NT2/D1 (cell line): ENCODE measurements at regions not wholly inside any gene's neighbourhood (a gene's known extent, or its start where the extent isn't known, plus 50 kb on each side); places are given as distances from the start of the nearest gene placed in this dataset.

ENCODE experiments used
- SUZ12 ChIP-seq: IDR thresholded peaks from 2 replicates; pipeline ENCODE4 v1.6.1; 2011; ENCODE audit not compliant: insufficient read length, insufficient read depth; ENCODE audit errors: extremely low read depth
- YY1 ChIP-seq: IDR thresholded peaks from 2 replicates; pipeline ENCODE4 v1.6.1; 2011; ENCODE audit not compliant: insufficient read length, insufficient read depth
- ZNF274 ChIP-seq: IDR thresholded peaks from 2 replicates; pipeline ENCODE4 v1.6.1; 2011; ENCODE audit warnings: mild to moderate bottlenecking, low read depth, low read length

DNA sequence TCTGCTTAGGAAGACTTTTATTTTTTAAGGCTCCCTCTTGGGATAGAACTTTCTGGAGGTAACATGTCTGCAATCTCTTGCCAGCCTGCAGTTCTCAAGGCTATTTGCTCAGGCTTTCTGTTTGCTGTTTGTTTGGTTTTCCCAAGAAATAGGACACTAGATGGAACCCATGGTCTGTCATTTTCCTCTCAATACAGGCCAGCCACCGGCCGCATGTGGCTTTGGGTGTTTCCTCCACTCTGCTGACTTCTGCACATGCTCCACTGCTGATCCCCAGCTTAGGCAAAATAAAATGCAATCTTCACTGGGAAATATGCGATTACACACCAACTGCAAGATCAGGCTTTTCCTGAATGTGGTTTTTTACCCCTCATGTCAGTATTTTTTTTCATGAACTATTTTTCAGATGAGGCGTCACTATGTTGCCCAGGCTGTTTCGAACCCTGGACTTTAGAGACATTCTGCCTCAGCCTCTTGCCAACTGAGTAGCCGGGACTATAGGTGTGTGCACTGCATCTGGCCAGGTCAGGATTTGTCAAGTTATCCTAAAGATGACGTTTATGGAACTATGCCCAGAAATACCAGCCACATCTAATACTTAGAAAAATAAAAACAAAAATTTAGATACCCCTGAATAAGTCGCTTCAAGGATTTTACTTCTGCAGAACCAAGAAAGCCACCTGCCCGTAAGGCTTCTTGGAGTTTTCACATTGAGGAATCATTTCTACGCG, 94.3 kb upstream of the PABPC3 start:
- no peak for TF ChIP-seq SUZ12
- no peak for TF ChIP-seq YY1
- TF ChIP-seq ZNF274 = no peak
